Activated T-cell treated with anti-CD3 and anti-CD28 coated beads, Interleukin-2, amount 50 U/mL, for 24 hours (primary cell): ENCODE measurements at regions not wholly inside any gene's neighbourhood (a gene's known extent, or its start where the extent isn't known, plus 50 kb on each side); places are given as distances from the start of the nearest gene placed in this dataset.

Experiments
- DNase-seq: peaks from one replicate; pipeline ENCODE4 v3.0.0-alpha.2; 2020
- H3K27ac Mint-ChIP-seq: 2 replicates; pipeline ENCODE4 v1.8.0; 2020; ENCODE audit warnings: mild to moderate bottlenecking, mixed read lengths
- H3K27me3 Mint-ChIP-seq: 2 replicates; pipeline ENCODE4 v1.8.0; 2020; ENCODE audit warnings: mixed read lengths
- H3K36me3 Mint-ChIP-seq: 2 replicates; pipeline ENCODE4 v1.8.0; 2020; ENCODE audit warnings: low read depth, mixed read lengths
- H3K4me1 Mint-ChIP-seq: 2 replicates; pipeline ENCODE4 v1.8.0; 2020; ENCODE audit warnings: low read depth, mixed read lengths
- H3K4me3 Mint-ChIP-seq: 2 replicates; pipeline ENCODE4 v1.8.0; 2020; ENCODE audit warnings: mild to moderate bottlenecking, moderate library complexity, mixed read lengths
- H3K9me3 Mint-ChIP-seq: 2 replicates; pipeline ENCODE4 v1.8.0; 2020; ENCODE audit warnings: mixed read lengths

DNA sequence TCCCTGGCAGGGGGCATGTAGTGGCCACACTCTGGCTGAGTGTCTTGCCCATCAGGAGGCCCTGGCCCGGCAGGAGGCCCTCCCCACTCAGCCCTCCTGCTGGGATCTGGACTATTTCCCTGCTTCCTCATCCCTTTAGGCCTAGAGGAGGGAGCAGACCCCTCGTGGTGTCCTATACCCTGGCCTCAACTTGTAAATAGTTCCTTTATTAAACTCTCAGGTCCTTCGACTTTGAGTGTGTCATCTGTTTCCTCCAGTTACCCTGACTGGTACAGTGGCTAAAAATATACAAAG lies 166.7 kb upstream of the GLI2 start:
- no peak for DNase-seq
- Mint-ChIP-seq H3K9me3 (no peaks in the 10 kb centered on the region), H3K4me3 (no peak overlapping the region), H3K4me1 (no peaks in the 10 kb centered on the region), H3K27ac (no peak overlapping the region), H3K27me3 (no peaks in the 10 kb centered on the region), H3K36me3 (no peaks in the 10 kb centered on the region)

DNA sequence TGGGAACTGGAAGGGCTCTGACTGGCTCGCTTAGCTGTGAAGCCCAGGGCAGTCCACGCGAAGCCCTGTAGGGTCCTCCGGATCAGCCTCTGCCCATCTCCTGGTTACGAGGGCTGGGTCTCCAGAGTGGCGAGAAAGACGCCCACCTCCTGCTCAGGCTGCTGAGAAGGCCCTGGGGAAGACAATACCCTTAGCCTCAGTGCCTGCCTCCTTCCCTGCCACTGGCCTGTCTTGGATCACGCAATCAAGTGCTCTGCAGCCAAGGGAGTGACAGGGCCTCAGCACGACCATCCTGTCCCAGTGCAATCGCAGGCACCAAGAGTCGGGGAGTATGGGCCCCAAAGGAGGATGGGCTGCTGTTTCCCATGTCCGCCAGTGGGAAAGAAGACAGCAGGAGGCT lies 165.7 kb upstream of the GLI2 start:
- DNase-seq = no peak
- H3K4me1 Mint-ChIP-seq = no peaks in the 10 kb centered on the region
- H3K27me3 Mint-ChIP-seq = peaks cover 6% of the 10 kb centered on the region
- H3K4me3 Mint-ChIP-seq = no peak overlapping the region
- H3K27ac Mint-ChIP-seq = no peak overlapping the region
- no peaks in the 10 kb centered on the region for H3K9me3 Mint-ChIP-seq
- H3K36me3 Mint-ChIP-seq = no peaks in the 10 kb centered on the region

DNA sequence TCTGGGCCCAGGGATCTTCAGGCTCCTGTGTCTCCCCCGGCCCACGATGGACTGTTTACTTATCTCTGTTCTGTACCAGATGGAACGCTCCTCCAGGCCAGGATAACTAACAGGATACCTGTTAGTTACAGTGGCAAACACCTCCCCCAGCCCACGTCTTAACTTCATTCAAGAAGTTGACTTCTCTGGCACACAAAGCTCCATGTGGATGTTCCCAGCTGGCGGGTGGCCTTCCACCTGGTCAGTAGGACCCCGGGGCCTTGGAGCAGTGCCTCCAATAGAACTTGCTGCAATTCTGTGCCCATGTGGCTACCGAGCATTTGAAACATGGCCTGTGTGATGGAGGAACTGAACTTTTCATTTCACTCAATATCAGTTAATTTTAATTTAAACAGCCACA lies 165.1 kb upstream of the GLI2 start:
- Mint-ChIP-seq H3K4me3 (no peak overlapping the region), H3K27me3 (peaks cover 8% of the 10 kb centered on the region), H3K36me3 (no peaks in the 10 kb centered on the region), H3K9me3 (no peaks in the 10 kb centered on the region), H3K4me1 (no peaks in the 10 kb centered on the region), H3K27ac (no peak overlapping the region)
- DNase-seq = no peak

DNA sequence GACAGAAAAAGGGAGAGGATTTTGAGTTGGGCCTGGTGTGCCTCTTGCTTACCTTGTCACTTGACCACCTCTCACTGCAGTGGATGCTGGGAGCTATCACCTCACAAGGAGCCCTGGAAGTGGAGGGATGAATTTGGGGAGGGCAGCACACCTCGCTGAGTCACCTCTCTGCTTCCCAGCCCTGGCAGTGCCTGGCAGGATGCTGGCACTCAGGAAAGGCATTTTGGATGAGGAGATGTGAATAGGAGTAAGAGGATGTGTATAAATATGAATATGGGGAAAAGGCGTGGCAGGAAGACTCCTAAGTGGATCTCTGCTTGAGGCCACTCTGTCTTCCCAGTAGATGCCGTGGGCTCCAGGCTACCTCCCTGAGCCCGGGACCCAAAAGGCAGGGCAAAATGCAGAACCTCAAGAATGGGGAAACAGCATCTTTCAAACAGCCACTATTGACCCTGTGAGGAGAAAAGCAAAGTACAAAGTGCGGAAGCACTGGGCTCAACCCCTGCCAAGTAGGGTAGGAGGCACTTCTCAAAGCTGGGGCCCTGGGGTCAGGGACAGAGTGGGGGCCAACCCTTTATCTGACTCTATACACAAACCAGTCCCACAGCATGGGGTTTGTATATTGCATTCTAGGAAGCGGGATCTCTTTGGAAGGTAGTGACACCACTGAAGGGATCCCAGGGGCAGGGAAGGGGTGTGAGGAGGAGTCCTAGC lies 164.5 kb upstream of the GLI2 start:
- Mint-ChIP-seq H3K36me3 (no peaks in the 10 kb centered on the region), H3K27me3 (peaks cover 14% of the 10 kb centered on the region), H3K4me3 (no peak overlapping the region), H3K4me1 (no peaks in the 10 kb centered on the region), H3K27ac (no peak overlapping the region), H3K9me3 (no peaks in the 10 kb centered on the region)
- DNase-seq = no peak

DNA sequence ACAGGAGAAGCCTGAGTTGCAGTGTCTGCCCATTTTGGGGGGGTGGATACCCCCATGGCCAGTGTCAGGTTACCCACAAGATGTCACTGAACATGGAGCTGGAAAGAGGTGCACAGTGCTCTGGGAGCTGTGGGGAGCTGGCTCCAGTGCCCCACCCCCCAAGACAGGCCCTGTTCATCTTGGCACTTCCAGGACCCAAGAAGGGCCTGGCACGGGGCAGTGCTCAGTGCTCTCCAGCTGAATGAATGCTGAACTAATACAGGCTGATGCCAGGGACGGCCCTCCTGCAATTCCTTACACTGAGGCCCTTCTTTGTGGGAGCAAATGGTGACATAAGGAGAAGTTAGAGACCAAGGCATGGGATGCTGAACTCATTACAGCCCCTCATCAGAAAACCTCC lies 163.4 kb upstream of the GLI2 start:
- H3K36me3 Mint-ChIP-seq = no peaks in the 10 kb centered on the region
- no peak overlapping the region for H3K4me3 Mint-ChIP-seq
- peaks cover 20% of the 10 kb centered on the region for H3K27me3 Mint-ChIP-seq
- peaks cover 1% of the 10 kb centered on the region for H3K4me1 Mint-ChIP-seq
- H3K9me3 Mint-ChIP-seq = no peaks in the 10 kb centered on the region
- no peak overlapping the region for H3K27ac Mint-ChIP-seq
- DNase-seq = no peak

DNA sequence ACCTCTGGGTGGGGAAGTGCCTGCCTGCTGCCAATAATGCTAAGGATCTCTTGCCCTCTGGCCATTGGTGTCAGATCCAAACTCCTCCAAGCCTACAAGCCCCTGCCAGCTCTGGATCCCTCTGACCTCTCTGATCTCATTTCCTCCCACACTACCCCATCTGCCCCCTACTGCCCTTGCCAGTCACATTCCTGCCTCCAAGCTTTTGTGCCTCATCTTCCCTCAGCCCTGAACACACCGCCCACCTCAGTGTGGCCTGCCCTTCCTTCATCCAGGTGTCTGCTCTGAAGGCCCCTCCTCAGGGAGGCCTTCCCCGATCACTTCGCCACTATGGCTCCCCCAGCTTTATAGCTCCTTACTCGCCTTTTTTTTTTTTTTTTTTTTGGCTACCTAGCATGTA lies 161.0 kb upstream of the GLI2 start:
- peaks cover 1% of the 10 kb centered on the region for H3K4me1 Mint-ChIP-seq
- DNase-seq = no peak
- H3K27ac Mint-ChIP-seq = no peak overlapping the region
- no peak overlapping the region for H3K4me3 Mint-ChIP-seq
- H3K36me3 Mint-ChIP-seq = no peaks in the 10 kb centered on the region
- H3K9me3 Mint-ChIP-seq = no peaks in the 10 kb centered on the region
- H3K27me3 Mint-ChIP-seq = peaks cover 31% of the 10 kb centered on the region

DNA sequence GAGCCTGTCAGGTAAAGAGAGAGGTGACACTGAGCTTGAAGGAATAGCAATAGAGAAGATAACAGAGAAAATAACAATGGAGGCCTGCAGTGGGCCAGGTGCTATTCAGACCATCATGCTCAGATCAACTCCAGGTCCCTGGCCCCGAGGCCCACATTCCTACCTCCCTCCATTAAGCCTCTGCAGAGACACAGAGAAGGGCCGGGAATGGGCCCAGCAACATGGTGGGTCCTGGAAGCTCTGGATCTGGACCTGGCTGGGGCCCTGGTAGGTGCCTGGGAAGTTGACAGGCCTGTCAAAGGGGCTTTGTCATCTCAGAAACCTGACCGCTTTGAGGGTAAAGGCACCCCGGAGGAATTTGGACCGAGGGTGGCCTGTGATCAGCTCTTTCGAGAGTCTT lies 159.7 kb upstream of the GLI2 start:
- no peaks in the 10 kb centered on the region for H3K36me3 Mint-ChIP-seq
- peaks cover 1% of the 10 kb centered on the region for H3K4me1 Mint-ChIP-seq
- no peak for DNase-seq
- no peaks in the 10 kb centered on the region for H3K9me3 Mint-ChIP-seq
- H3K27ac Mint-ChIP-seq = no peak overlapping the region
- H3K27me3 Mint-ChIP-seq = peaks cover 36% of the 10 kb centered on the region
- H3K4me3 Mint-ChIP-seq = no peak overlapping the region

DNA sequence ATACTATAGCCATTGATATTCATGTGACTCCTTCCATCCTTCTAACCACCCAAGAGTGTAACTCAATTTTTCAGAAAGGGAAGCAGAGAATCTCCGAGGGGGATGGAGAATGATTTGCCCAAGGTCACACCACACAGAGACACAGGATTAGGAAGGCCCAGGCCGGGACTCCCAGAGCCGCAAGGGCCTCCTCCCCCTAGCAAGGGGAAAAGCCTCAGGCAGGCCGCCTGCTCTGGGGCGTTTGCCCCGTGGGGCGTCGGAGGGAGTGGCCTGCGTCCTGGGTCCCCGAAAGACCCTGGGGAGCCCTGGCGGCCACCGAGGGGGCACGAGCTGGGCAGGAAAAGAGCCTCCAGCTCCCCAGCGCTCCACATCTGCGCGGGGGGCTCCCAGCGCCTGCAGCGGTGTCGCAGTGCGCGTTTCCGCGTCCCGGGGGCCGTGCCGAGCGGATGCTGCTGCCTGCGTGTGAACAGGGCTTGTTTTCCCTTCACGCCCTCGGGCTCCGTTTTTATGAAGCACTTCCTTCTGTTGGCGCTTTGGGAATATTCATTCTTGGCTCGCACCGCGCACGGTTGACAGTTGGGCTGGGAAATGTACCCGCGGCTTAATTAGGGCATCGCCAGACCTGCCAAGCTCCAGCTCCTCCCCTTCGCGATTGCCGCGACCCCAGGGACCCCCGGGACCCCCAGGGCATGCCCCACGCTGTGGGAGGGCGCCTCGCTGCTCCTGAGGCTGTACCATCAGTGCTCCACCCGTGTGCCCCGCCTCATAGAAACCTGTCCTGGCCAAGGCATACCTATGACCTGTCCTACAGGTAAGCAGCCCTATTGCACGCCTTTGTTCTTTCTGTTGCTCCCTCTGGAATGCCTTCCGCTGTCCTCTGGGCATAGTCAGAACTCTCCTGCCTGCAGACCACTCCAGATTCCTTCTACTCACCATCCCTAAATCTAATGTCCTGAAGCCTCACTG lies 158.9 kb upstream of the GLI2 start:
- Mint-ChIP-seq H3K9me3 (no peaks in the 10 kb centered on the region), H3K27ac (no peak overlapping the region), H3K27me3 (peaks cover 36% of the 10 kb centered on the region), H3K4me3 (no peak overlapping the region), H3K36me3 (no peaks in the 10 kb centered on the region), H3K4me1 (peaks cover 1% of the 10 kb centered on the region)
- no peak for DNase-seq

DNA sequence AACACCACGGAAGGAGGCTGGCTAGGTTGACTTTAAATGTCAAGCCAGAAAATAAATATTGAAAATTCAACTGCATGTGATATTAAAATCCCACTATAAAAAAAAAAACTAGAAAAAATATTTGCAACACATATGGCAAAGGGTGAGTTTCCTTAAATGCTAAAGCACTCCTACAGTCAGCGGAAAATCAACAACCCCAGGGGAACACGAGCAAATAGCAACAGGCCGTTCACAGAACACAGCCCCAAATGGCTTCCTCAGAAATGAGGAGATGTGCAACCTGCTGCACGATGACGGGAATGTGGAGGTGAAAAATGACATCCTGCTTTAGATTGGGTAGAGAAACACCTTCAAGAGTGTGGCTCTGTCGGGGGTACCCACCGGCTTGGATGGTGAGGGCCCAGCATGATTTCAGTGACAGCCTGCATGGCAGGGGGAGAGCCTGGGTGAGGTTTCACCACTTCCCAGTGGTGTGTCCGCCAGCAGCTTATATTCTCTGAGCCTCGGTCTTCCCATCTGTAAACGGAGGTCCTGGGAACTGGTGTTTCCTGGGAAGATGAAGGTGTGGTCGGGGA lies 157.9 kb upstream of the GLI2 start:
- H3K36me3 Mint-ChIP-seq = no peaks in the 10 kb centered on the region
- H3K4me1 Mint-ChIP-seq = peaks cover 1% of the 10 kb centered on the region
- no peak for DNase-seq
- H3K27me3 Mint-ChIP-seq = peaks cover 36% of the 10 kb centered on the region
- no peak overlapping the region for H3K4me3 Mint-ChIP-seq
- H3K9me3 Mint-ChIP-seq = no peaks in the 10 kb centered on the region
- no peak overlapping the region for H3K27ac Mint-ChIP-seq

DNA sequence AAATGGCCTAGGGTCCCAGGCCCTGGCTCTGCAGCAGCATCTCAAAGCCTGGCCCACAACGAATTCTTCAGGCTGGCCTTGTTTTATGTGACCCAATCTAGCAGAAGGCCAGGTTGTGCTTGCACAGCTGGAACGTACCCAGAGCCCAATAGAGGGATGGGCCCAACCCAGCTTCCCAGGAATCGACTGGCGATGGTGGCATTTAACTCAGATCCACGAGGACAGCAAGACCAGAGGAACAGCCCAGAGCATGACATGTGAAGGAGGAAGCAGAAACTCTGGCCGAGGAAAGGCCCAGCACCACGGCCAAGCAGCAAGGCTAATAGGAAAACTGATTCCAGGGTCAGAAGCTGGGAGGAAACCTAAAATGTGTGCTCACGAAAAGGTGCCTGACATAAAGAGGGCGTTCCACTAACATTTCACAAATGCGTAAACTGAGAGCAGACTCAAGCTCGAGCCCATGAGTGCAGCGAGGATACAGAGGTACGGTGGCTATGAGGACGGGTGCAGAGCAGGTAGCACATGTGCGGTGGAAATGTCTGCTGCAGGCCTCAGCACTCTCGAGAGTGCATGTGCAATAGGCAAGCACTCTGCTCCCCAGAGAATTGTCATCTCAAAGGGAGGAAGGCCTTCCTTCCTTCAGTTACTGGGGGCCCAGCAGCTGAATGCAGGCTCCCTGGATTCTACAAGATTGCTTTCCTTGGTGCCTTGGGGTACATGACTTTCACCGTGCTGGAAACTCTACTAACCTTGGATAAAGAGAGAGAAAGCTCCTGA lies 156.9 kb upstream of the GLI2 start:
- no peak for DNase-seq
- no peaks in the 10 kb centered on the region for H3K36me3 Mint-ChIP-seq
- no peak overlapping the region for H3K27ac Mint-ChIP-seq
- H3K4me3 Mint-ChIP-seq = no peak overlapping the region
- peaks cover 45% of the 10 kb centered on the region for H3K27me3 Mint-ChIP-seq
- H3K9me3 Mint-ChIP-seq = no peaks in the 10 kb centered on the region
- peaks cover 1% of the 10 kb centered on the region for H3K4me1 Mint-ChIP-seq

DNA sequence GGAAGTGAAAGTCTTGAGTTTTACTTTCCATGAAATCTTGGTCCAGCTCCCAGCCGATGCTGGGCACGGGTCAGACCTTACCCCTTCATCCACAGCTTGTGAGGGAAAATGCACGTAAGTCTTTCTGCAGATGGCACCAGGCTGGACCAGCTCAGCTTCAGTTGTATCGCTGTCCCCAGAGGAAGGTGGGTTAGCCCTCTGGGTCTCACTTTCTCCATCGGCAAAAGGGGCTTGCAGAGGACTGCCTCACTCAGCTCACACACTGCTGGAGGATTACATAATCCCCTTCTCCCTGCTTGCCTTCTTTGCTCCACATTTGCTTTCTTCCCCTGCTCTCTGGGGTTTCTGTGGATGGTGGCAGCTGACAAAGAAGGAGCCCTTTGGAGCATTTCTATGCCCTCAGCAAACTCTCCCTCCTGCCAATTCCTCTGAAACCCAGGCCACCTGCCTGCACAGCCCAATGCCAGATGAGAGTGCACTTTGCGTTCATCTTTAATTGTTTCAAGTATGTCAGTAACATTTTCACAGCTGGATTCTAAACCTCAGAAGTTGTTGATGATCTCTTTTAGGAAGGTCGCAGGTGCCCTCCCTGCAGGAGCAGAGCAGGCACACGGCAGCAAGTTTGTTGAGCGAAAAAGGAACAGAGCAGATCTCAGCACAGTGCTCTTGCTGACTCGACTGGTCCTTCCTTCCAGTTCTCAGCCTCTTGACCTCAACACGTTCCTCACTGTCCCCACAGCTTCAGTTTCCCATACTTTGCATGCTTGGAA lies 155.6 kb upstream of the GLI2 start:
- Mint-ChIP-seq H3K4me3 (no peak overlapping the region), H3K27me3 (peaks cover 48% of the 10 kb centered on the region), H3K4me1 (peaks cover 1% of the 10 kb centered on the region), H3K27ac (no peak overlapping the region), H3K9me3 (no peaks in the 10 kb centered on the region), H3K36me3 (no peaks in the 10 kb centered on the region)
- no peak for DNase-seq

DNA sequence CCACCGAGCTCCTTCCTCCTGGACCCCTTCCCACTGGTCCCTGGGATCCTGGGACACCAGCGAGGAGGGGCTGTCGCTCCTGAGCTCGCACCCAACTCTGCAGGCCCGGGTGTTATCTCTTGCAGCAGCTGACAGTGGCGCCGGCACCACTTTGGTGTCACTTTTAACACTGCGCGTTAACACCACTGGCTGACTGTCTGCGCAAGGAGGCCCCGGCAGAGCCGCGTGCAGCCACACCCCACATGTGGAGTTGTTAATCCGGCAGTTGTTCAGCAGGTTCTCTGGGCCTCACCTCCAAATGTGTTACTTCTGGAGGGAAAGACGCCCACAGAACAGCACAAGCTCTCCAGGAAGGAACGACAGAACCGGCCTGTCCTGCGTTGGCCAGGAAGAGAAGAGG lies 155.0 kb upstream of the GLI2 start:
- DNase-seq = no peak
- peaks cover 51% of the 10 kb centered on the region for H3K27me3 Mint-ChIP-seq
- no peak overlapping the region for H3K4me3 Mint-ChIP-seq
- H3K4me1 Mint-ChIP-seq = peaks cover 1% of the 10 kb centered on the region
- no peak overlapping the region for H3K27ac Mint-ChIP-seq
- H3K9me3 Mint-ChIP-seq = no peaks in the 10 kb centered on the region
- no peaks in the 10 kb centered on the region for H3K36me3 Mint-ChIP-seq

DNA sequence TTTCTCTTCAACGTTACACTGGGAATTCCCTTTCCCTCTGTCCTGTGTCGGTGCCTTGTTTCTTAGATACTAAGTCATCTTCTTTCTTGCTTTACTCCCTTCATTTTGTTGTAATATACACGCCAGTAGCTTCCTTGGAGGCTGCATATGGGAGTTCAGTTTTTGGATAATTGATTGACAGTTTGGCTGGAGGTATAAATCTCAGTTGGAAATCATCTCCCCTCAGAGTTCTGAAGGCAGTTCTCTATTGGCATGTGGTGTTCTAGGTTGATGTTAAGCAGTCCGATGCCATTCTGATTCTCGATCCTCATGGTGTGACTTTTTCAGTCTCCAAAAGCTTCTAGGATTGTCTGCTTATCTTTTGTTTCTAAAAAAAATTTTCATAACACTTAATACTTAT lies 152.5 kb upstream of the GLI2 start:
- no peaks in the 10 kb centered on the region for H3K9me3 Mint-ChIP-seq
- H3K4me1 Mint-ChIP-seq = peaks cover 3% of the 10 kb centered on the region
- no peak overlapping the region for H3K4me3 Mint-ChIP-seq
- no peaks in the 10 kb centered on the region for H3K36me3 Mint-ChIP-seq
- H3K27me3 Mint-ChIP-seq = peaks cover 51% of the 10 kb centered on the region
- DNase-seq = no peak
- H3K27ac Mint-ChIP-seq = no peak overlapping the region
